ENCODE measurements at regions not wholly inside any gene's neighbourhood (a gene's known extent, or its start where the extent isn't known, plus 50 kb on each side); places are given as distances from the start of the nearest gene placed in this dataset.

DNA sequence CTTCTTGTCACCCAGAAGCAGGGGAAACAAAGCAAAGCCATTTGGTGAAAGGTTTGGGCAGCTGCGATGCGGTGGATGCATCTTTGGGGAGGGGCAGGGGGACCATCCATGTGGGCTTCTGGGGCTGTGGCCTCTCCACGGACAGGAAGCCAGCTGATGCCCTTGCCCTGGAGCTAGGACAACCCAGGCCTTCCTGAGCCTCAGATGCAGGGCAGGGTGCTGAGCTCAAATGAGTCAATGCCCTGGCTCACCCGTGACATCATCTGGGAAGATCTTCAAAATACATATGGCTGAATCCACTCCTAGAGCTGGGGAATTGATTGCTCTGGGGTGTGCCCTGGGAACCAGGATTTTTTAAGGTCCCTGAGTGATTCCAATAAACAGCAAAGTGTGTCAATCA lies 1418.2 kb downstream of the TBC1D22A start:
- no peaks in the 10 kb centered on the region for H4K20me1 ChIP-seq (replicated peaks; ENCODE audit: insufficient read depth)
- H3K27me3 Mint-ChIP-seq (ENCODE audit: insufficient read depth, low read depth, poor library complexity), result peaks cover 10% of the 10 kb centered on the region
- H3K27ac Mint-ChIP-seq, result no peak overlapping the region
- ATAC-seq, result no peak
- TF ChIP-seq CREB1 (CRISPR knock-in tag; IDR thresholded peaks at IDR 0.05; ENCODE audit: low read depth) (no peak), EZH2 (IDR thresholded peaks at IDR 0.05; ENCODE audit: low read depth, unreplicated experiment) (no peak), ZNF331 (CRISPR knock-in tag; IDR thresholded peaks at IDR 0.05; ENCODE audit: low read depth) (no peak), EZH2phosphoT487 (IDR thresholded peaks at IDR 0.05; ENCODE audit: unreplicated experiment) (no peak), ZNF114 (CRISPR knock-in tag; IDR thresholded peaks at IDR 0.05) (no peak), ZNF462 (CRISPR knock-in tag; IDR thresholded peaks at IDR 0.05) (no peak), NANOG (IDR thresholded peaks at IDR 0.05; ENCODE audit: borderline replicate concordance) (no peak), ETS1 (IDR thresholded peaks at IDR 0.05) (no peak), STAT1 (IDR thresholded peaks at IDR 0.05; ENCODE audit: unreplicated experiment) (no peak), JUNB (IDR thresholded peaks at IDR 0.05; ENCODE audit: unreplicated experiment) (no peak), POLR2AphosphoS5 (IDR thresholded peaks at IDR 0.05; ENCODE audit: low read depth) (no peak)
- TF ChIP-seq, protein P1, sequence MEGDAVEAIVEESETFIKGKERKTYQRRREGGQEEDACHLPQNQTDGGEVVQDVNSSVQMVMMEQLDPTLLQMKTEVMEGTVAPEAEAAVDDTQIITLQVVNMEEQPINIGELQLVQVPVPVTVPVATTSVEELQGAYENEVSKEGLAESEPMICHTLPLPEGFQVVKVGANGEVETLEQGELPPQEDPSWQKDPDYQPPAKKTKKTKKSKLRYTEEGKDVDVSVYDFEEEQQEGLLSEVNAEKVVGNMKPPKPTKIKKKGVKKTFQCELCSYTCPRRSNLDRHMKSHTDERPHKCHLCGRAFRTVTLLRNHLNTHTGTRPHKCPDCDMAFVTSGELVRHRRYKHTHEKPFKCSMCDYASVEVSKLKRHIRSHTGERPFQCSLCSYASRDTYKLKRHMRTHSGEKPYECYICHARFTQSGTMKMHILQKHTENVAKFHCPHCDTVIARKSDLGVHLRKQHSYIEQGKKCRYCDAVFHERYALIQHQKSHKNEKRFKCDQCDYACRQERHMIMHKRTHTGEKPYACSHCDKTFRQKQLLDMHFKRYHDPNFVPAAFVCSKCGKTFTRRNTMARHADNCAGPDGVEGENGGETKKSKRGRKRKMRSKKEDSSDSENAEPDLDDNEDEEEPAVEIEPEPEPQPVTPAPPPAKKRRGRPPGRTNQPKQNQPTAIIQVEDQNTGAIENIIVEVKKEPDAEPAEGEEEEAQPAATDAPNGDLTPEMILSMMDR (conservative IDR thresholded peaks at IDR 0.05; ENCODE audit: low read depth in 2 of 2), result no peak
- TF ChIP-seq, protein P2, sequence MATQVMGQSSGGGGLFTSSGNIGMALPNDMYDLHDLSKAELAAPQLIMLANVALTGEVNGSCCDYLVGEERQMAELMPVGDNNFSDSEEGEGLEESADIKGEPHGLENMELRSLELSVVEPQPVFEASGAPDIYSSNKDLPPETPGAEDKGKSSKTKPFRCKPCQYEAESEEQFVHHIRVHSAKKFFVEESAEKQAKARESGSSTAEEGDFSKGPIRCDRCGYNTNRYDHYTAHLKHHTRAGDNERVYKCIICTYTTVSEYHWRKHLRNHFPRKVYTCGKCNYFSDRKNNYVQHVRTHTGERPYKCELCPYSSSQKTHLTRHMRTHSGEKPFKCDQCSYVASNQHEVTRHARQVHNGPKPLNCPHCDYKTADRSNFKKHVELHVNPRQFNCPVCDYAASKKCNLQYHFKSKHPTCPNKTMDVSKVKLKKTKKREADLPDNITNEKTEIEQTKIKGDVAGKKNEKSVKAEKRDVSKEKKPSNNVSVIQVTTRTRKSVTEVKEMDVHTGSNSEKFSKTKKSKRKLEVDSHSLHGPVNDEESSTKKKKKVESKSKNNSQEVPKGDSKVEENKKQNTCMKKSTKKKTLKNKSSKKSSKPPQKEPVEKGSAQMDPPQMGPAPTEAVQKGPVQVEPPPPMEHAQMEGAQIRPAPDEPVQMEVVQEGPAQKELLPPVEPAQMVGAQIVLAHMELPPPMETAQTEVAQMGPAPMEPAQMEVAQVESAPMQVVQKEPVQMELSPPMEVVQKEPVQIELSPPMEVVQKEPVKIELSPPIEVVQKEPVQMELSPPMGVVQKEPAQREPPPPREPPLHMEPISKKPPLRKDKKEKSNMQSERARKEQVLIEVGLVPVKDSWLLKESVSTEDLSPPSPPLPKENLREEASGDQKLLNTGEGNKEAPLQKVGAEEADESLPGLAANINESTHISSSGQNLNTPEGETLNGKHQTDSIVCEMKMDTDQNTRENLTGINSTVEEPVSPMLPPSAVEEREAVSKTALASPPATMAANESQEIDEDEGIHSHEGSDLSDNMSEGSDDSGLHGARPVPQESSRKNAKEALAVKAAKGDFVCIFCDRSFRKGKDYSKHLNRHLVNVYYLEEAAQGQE (IDR thresholded peaks at IDR 0.05; ENCODE audit: unreplicated experiment), result no peak
- no peaks in the 10 kb centered on the region for H3K9me2 ChIP-seq (ENCODE audit: insufficient read depth)
- no peak overlapping the region for H3K4me3 Mint-ChIP-seq
- H3K36me3 Mint-ChIP-seq (ENCODE audit: low read depth), result no peaks in the 10 kb centered on the region; the same call in 2 of the 3 replicates
- H3K9me3 Mint-ChIP-seq, result no peaks in the 10 kb centered on the region; the same call in 1 of the 3 replicates
- H3K4me1 Mint-ChIP-seq, result no peaks in the 10 kb centered on the region; the same call in 2 of the 3 replicates
- H3K36me3 ChIP-seq (ENCODE audit: insufficient read depth), result no peaks in the 10 kb centered on the region
- no peaks in the 10 kb centered on the region for H3K4me1 ChIP-seq (ENCODE audit: insufficient read depth)
- H3K27me3 ChIP-seq (ENCODE audit: insufficient read depth), result no peaks in the 10 kb centered on the region
- H3K27ac ChIP-seq (ENCODE audit: low read depth), result no peak overlapping the region
- no peak overlapping the region for H2AFZ ChIP-seq
- DNase-seq (ENCODE audit: low spot score), result no peak
- no peaks in the 10 kb centered on the region for H3K79me2 ChIP-seq (replicated peaks; ENCODE audit: insufficient read depth)
- no peak overlapping the region for H3K4me3 ChIP-seq
- no peak overlapping the region for H3K4me2 ChIP-seq
- no peaks in the 10 kb centered on the region for H3F3A ChIP-seq (replicated peaks; ENCODE audit: low read depth)

Measured in GM23338 (cell line).